Stimulated activated CD8-positive, alpha-beta memory T cell treated with anti-CD3 and anti-CD28 coated beads, Interleukin-7, amount 100 ng/mL, for 48 hours (primary cell): ENCODE measurements at regions not wholly inside any gene's neighbourhood (a gene's known extent, or its start where the extent isn't known, plus 50 kb on each side); places are given as distances from the start of the nearest gene placed in this dataset.
"Not testable (repeated sequence)": the region's sequence is repeated elsewhere in the genome, so short reads cannot be mapped to it uniquely, and the experiment has no call there.

Source experiments
- DNase-seq, 2 donors: peaks; one replicate each; pipeline ENCODE4 v3.0.0-alpha.2; 2020; ENCODE audit warnings: low read depth in 1 of 2; ENCODE audit errors: extremely low read depth in 1 of 2

- DNase-seq: no peak
These were observed 419.2 kb downstream of the NR4A2 start for GRCh38 chr2:155913356-155913755.

GRCh38 chr2:155908567-155908966, 424.0 kb downstream of the NR4A2 start:
- DNase-seq: no peak

- DNase-seq: no peak
These were observed 425.3 kb downstream of the NR4A2 start for GRCh38 chr2:155907211-155907610.

GRCh38 chr2:155905657-155906056, 426.9 kb downstream of the NR4A2 start:
- no peak for DNase-seq

- DNase-seq: no peak
These were observed 427.8 kb downstream of the NR4A2 start for GRCh38 chr2:155904720-155905119.

- DNase-seq: no peak
These were observed 429.9 kb downstream of the NR4A2 start for GRCh38 chr2:155902635-155903034.

GRCh38 chr2:155895016-155895415, 437.5 kb downstream of the NR4A2 start:
- no peak for DNase-seq

- DNase-seq: not testable (repeated sequence)
These were observed 452.1 kb downstream of the NR4A2 start for GRCh38 chr2:155880382-155880781.

- DNase-seq: not testable (repeated sequence)
These were observed 452.6 kb downstream of the NR4A2 start for GRCh38 chr2:155879900-155880299.

GRCh38 chr2:155872396-155872795, 460.1 kb downstream of the NR4A2 start:
- no peak for DNase-seq

GRCh38 chr2:155871940-155872339, 460.6 kb downstream of the NR4A2 start:
- no peak for DNase-seq

GRCh38 chr2:155867564-155867963, 465.0 kb downstream of the NR4A2 start:
- no peak for DNase-seq

GRCh38 chr2:155866477-155866876, 466.0 kb downstream of the NR4A2 start:
- no peak for DNase-seq

GRCh38 chr2:155852156-155852555, 480.4 kb downstream of the NR4A2 start:
- no peak for DNase-seq

- DNase-seq: no peak
These were observed 486.3 kb downstream of the NR4A2 start for GRCh38 chr2:155846259-155846658.

GRCh38 chr2:155844461-155844860, 488.1 kb downstream of the NR4A2 start:
- DNase-seq: no peak

- DNase-seq: no peak
These were observed 490.4 kb downstream of the NR4A2 start for GRCh38 chr2:155842103-155842502.

- DNase-seq: no peak
These were observed 491.1 kb downstream of the NR4A2 start for GRCh38 chr2:155841442-155841841.

- DNase-seq: no peak
These were observed 491.9 kb downstream of the NR4A2 start for GRCh38 chr2:155840661-155841060.

- DNase-seq: no peak
These were observed 492.5 kb downstream of the NR4A2 start for GRCh38 chr2:155839991-155840390.

GRCh38 chr2:155839436-155839835, 493.1 kb downstream of the NR4A2 start:
- no peak for DNase-seq

GRCh38 chr2:155836439-155836838, 496.1 kb downstream of the NR4A2 start:
- DNase-seq: no peak

- DNase-seq: no peak
These were observed 501.5 kb downstream of the NR4A2 start for GRCh38 chr2:155830817-155831579.
